ENCODE measurements at regions not wholly inside any gene's neighbourhood (a gene's known extent, or its start where the extent isn't known, plus 50 kb on each side); places are given as distances from the start of the nearest gene placed in this dataset.

DNA sequence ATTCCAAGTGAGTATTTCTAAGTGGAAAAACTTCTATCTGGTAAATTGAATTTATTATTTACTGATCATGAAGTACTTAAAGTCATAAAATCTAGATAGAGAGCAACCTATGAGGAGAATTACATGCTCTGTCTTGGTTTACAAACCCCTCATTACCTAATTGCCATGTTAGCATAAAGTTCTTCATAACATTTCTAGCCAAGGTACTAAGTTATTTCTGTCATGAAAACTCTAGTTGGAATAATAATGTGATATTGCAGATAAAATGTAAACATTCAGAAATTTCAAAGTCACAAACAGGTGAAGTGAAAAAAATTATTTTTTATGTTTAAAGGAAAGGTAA is 228.6 kb downstream of the TTLL7 start:
- no peaks in the 10 kb centered on the region for H3K9me2 ChIP-seq (replicated peaks; ENCODE audit: control insufficient read depth, low read length)
- no peaks in the 10 kb centered on the region for H3K27me3 ChIP-seq (ENCODE audit: control insufficient read depth, low read length)
- no peaks in the 10 kb centered on the region for H3K79me2 ChIP-seq (ENCODE audit: control insufficient read depth, low read length)
- H3K36me3 ChIP-seq (ENCODE audit: control insufficient read depth, low read length): no peaks in the 10 kb centered on the region
- H3K4me3 ChIP-seq (ENCODE audit: low read length): no peak overlapping the region
- H3K27ac ChIP-seq (ENCODE audit: low read depth, low read length): no peak overlapping the region
- H3K9me3 ChIP-seq (ENCODE audit: control insufficient read depth, insufficient read depth, low read length): no peaks in the 10 kb centered on the region
- H3K4me1 ChIP-seq (ENCODE audit: control insufficient read depth, low read length): peaks cover 31% of the 10 kb centered on the region
- TF ChIP-seq EZH2phosphoT487 (IDR thresholded peaks at IDR 0.05; ENCODE audit: borderline replicate concordance, low read length): no peak
- TF ChIP-seq, protein P1, sequence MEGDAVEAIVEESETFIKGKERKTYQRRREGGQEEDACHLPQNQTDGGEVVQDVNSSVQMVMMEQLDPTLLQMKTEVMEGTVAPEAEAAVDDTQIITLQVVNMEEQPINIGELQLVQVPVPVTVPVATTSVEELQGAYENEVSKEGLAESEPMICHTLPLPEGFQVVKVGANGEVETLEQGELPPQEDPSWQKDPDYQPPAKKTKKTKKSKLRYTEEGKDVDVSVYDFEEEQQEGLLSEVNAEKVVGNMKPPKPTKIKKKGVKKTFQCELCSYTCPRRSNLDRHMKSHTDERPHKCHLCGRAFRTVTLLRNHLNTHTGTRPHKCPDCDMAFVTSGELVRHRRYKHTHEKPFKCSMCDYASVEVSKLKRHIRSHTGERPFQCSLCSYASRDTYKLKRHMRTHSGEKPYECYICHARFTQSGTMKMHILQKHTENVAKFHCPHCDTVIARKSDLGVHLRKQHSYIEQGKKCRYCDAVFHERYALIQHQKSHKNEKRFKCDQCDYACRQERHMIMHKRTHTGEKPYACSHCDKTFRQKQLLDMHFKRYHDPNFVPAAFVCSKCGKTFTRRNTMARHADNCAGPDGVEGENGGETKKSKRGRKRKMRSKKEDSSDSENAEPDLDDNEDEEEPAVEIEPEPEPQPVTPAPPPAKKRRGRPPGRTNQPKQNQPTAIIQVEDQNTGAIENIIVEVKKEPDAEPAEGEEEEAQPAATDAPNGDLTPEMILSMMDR (IDR thresholded peaks at IDR 0.05; ENCODE audit: low read depth, low read length, poor library complexity, severe bottlenecking): no peak
- no peak overlapping the region for H3K4me2 ChIP-seq (ENCODE audit: low read length)
- H3F3A ChIP-seq (ENCODE audit: control insufficient read depth, insufficient read depth): no peaks in the 10 kb centered on the region
- no peaks in the 10 kb centered on the region for H4K20me1 ChIP-seq (ENCODE audit: control insufficient read depth, insufficient read depth, low read depth, low read length)

DNA sequence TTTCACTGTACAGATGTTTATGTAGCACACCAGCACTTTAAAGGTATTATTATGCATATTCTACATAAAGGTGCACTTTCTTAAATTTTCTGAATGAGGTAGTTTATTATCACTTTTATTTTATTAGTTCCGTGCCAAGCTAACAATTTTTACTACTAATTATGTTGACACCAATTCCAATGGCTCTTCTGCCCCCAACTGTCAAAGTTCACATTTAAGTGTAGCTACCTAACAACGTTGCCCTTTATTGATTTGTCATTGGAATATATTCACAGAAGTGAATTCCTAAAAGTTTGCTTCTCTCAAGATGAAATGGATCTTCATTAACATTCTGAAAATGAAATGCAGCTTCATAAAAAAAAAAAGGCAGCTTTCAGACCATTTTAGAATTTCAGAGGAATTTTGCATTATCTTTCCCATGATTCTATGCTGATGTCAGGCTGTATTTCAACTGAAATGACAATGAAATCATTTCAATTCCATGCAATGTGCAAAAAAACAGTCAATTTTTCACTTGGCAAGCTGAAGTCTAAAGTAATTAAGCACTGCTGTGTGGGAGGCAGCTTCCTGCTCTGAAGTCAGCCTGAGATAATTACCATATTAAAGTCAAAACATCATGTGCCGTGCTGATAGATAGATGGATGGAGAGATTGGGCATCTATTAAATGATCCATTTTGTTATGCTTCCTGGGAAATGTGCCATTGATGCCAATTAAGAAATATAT is 229.2 kb downstream of the TTLL7 start:
- Histone ChIP-seq H3K4me3 (ENCODE audit: low read length) (no peak overlapping the region), H4K20me1 (ENCODE audit: control insufficient read depth, insufficient read depth, low read depth, low read length) (no peaks in the 10 kb centered on the region), H3K4me1 (ENCODE audit: control insufficient read depth, low read length) (peaks cover 36% of the 10 kb centered on the region), H3F3A (ENCODE audit: control insufficient read depth, insufficient read depth) (no peaks in the 10 kb centered on the region), H3K79me2 (ENCODE audit: control insufficient read depth, low read length) (no peaks in the 10 kb centered on the region), H3K4me2 (ENCODE audit: low read length) (no peak overlapping the region), H3K9me3 (ENCODE audit: control insufficient read depth, insufficient read depth, low read length) (no peaks in the 10 kb centered on the region), H3K27me3 (ENCODE audit: control insufficient read depth, low read length) (no peaks in the 10 kb centered on the region), H3K27ac (ENCODE audit: low read depth, low read length) (no peak overlapping the region), H3K36me3 (ENCODE audit: control insufficient read depth, low read length) (no peaks in the 10 kb centered on the region), H3K9me2 (replicated peaks; ENCODE audit: control insufficient read depth, low read length) (no peaks in the 10 kb centered on the region)
- TF ChIP-seq, protein P1 (IDR thresholded peaks at IDR 0.05; ENCODE audit: low read depth, low read length, poor library complexity, severe bottlenecking): no peak
- TF ChIP-seq EZH2phosphoT487 (IDR thresholded peaks at IDR 0.05; ENCODE audit: borderline replicate concordance, low read length): no peak

DNA sequence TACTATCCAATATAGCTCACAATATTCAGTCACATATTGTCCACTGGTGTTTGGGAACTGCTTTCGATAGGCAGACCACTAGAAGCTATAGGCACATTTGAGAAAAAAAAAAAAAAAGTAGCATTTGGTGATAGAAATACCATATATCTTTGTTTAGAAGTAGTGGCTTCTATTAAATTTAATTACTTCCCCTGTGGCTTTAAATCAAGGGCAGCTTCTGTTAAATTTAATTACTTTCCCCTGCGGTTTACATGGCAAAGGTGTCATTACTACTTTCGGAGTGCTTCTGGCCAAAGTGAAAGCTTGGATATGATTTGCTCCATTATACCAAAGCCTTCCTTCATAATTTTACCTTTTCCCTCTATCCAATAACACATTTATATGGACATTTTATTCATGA is 229.9 kb downstream of the TTLL7 start:
- no peak overlapping the region for H3K4me3 ChIP-seq (ENCODE audit: low read length)
- no peak for TF ChIP-seq EZH2phosphoT487 (IDR thresholded peaks at IDR 0.05; ENCODE audit: borderline replicate concordance, low read length)
- TF ChIP-seq, protein P1 (IDR thresholded peaks at IDR 0.05; ENCODE audit: low read depth, low read length, poor library complexity, severe bottlenecking): no peak
- no peaks in the 10 kb centered on the region for H3K9me2 ChIP-seq (replicated peaks; ENCODE audit: control insufficient read depth, low read length)

More for the DNA sequence above, 229.9 kb downstream of the TTLL7 start:
- Histone ChIP-seq H3K27ac (ENCODE audit: low read depth, low read length) (no peak overlapping the region), H3K27me3 (ENCODE audit: control insufficient read depth, low read length) (no peaks in the 10 kb centered on the region), H3K4me1 (ENCODE audit: control insufficient read depth, low read length) (peaks cover 43% of the 10 kb centered on the region), H3F3A (ENCODE audit: control insufficient read depth, insufficient read depth) (no peaks in the 10 kb centered on the region), H3K9me3 (ENCODE audit: control insufficient read depth, insufficient read depth, low read length) (no peaks in the 10 kb centered on the region), H3K79me2 (ENCODE audit: control insufficient read depth, low read length) (no peaks in the 10 kb centered on the region), H3K4me2 (ENCODE audit: low read length) (0 out of 2 replicates have a peak overlapping the region, but pooled peaks have one; percentile 3), H4K20me1 (ENCODE audit: control insufficient read depth, insufficient read depth, low read depth, low read length) (no peaks in the 10 kb centered on the region), H3K36me3 (ENCODE audit: control insufficient read depth, low read length) (no peaks in the 10 kb centered on the region)
